ENCODE measurements at regions not wholly inside any gene's neighbourhood (a gene's known extent, or its start where the extent isn't known, plus 50 kb on each side); places are given as distances from the start of the nearest gene placed in this dataset.

- TF ChIP-seq POLR2A (IDR thresholded peaks at IDR 0.05) = no peak
- no peak for TF ChIP-seq POLR2AphosphoS5 (IDR thresholded peaks at IDR 0.05)
Observed at GRCh38 chr9:115691693-115692092, 461.9 kb upstream of the PAPPA start.

Measured in upper lobe of left lung (tissue), 4 donors.